ENCODE measurements at regions not wholly inside any gene's neighbourhood (a gene's known extent, or its start where the extent isn't known, plus 50 kb on each side); places are given as distances from the start of the nearest gene placed in this dataset.

DNA sequence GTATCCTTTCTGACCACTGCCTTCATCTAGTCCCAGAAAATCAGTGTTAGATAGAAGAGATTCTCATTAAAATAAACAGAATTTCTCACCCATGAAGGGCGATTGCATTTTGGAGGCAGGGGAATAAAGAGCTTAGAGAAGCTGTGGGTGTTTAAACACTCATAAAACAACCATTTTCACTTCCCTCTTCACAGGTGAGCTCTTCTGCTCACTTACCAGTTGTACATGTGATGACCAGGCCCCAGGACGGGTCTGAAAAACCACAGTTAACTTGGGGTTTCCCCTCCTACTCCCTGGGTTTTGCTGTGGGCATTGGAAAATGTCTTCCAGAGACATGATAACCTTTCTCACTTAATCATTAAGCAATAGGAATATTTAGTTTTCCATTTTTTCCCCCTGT, 411.6 kb upstream of the DPP6 start:
- TF ChIP-seq, protein P1, sequence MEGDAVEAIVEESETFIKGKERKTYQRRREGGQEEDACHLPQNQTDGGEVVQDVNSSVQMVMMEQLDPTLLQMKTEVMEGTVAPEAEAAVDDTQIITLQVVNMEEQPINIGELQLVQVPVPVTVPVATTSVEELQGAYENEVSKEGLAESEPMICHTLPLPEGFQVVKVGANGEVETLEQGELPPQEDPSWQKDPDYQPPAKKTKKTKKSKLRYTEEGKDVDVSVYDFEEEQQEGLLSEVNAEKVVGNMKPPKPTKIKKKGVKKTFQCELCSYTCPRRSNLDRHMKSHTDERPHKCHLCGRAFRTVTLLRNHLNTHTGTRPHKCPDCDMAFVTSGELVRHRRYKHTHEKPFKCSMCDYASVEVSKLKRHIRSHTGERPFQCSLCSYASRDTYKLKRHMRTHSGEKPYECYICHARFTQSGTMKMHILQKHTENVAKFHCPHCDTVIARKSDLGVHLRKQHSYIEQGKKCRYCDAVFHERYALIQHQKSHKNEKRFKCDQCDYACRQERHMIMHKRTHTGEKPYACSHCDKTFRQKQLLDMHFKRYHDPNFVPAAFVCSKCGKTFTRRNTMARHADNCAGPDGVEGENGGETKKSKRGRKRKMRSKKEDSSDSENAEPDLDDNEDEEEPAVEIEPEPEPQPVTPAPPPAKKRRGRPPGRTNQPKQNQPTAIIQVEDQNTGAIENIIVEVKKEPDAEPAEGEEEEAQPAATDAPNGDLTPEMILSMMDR (IDR thresholded peaks at IDR 0.05): no peak
- no peak for TF ChIP-seq POLR2A (IDR thresholded peaks at IDR 0.05)
